ENCODE measurements at regions not wholly inside any gene's neighbourhood (a gene's known extent, or its start where the extent isn't known, plus 50 kb on each side); places are given as distances from the start of the nearest gene placed in this dataset.

- DNase-seq: no peak
- no peaks in the 10 kb centered on the region for H3K36me3 ChIP-seq
- no peaks in the 10 kb centered on the region; the same call in none of the 2 replicates for H3K9me3 ChIP-seq (replicated peaks)
- H3K27me3 ChIP-seq: no peaks in the 10 kb centered on the region
- no peaks in the 10 kb centered on the region for H3K4me1 ChIP-seq
- H3K4me3 ChIP-seq: no peak overlapping the region
- no peak overlapping the region for H3K27ac ChIP-seq
These were observed 184.4 kb upstream of the HS3ST3A1 start for GRCh38 chr17:13785981-13786598.

GRCh38 chr17:13787636-13788035 is 185.9 kb upstream of the HS3ST3A1 start:
- Histone ChIP-seq H3K36me3 (no peaks in the 10 kb centered on the region), H3K27me3 (no peaks in the 10 kb centered on the region), H3K9me3 (replicated peaks) (no peaks in the 10 kb centered on the region; the same call in 1 of the 2 replicates), H3K27ac (no peak overlapping the region), H3K4me3 (no peak overlapping the region), H3K4me1 (no peaks in the 10 kb centered on the region)
- DNase-seq: no peak

- no peaks in the 10 kb centered on the region for H3K4me1 ChIP-seq
- no peaks in the 10 kb centered on the region for H3K27me3 ChIP-seq
- no peak overlapping the region for H3K27ac ChIP-seq
- no peak for DNase-seq
- no peaks in the 10 kb centered on the region for H3K36me3 ChIP-seq
- H3K4me3 ChIP-seq: no peak overlapping the region
- H3K9me3 ChIP-seq (replicated peaks): no peaks in the 10 kb centered on the region; the same call in 1 of the 2 replicates
These were observed 186.7 kb upstream of the HS3ST3A1 start for GRCh38 chr17:13788385-13788784.

- no peak overlapping the region for H3K27ac ChIP-seq
- no peaks in the 10 kb centered on the region; the same call in 1 of the 2 replicates for H3K9me3 ChIP-seq (replicated peaks)
- H3K27me3 ChIP-seq: no peaks in the 10 kb centered on the region
- H3K4me1 ChIP-seq: no peaks in the 10 kb centered on the region
- H3K36me3 ChIP-seq: no peaks in the 10 kb centered on the region
- DNase-seq: no peak
- H3K4me3 ChIP-seq: no peak overlapping the region
These were observed 190.6 kb upstream of the HS3ST3A1 start for GRCh38 chr17:13792314-13792713.

GRCh38 chr17:13793951-13794350 is 192.2 kb upstream of the HS3ST3A1 start:
- Histone ChIP-seq H3K27ac (no peak overlapping the region), H3K27me3 (no peaks in the 10 kb centered on the region), H3K4me3 (no peak overlapping the region), H3K4me1 (no peaks in the 10 kb centered on the region), H3K36me3 (no peaks in the 10 kb centered on the region), H3K9me3 (replicated peaks) (no peaks in the 10 kb centered on the region; the same call in 1 of the 2 replicates)
- no peak for DNase-seq

- H3K36me3 ChIP-seq: no peaks in the 10 kb centered on the region
- no peak overlapping the region for H3K4me3 ChIP-seq
- no peaks in the 10 kb centered on the region for H3K9me3 ChIP-seq (replicated peaks)
- no peak overlapping the region for H3K27ac ChIP-seq
- H3K4me1 ChIP-seq: no peaks in the 10 kb centered on the region
- no peak for DNase-seq
- no peaks in the 10 kb centered on the region for H3K27me3 ChIP-seq
These were observed 196.1 kb upstream of the HS3ST3A1 start for GRCh38 chr17:13797863-13798262.

GRCh38 chr17:13806092-13806491 is 204.4 kb upstream of the HS3ST3A1 start:
- H3K4me3 ChIP-seq: no peak overlapping the region
- H3K27ac ChIP-seq: no peak overlapping the region
- DNase-seq: no peak
- no peaks in the 10 kb centered on the region for H3K9me3 ChIP-seq (replicated peaks)
- H3K4me1 ChIP-seq: no peaks in the 10 kb centered on the region
- no peaks in the 10 kb centered on the region for H3K27me3 ChIP-seq
- no peaks in the 10 kb centered on the region for H3K36me3 ChIP-seq

GRCh38 chr17:13807103-13807502 is 205.4 kb upstream of the HS3ST3A1 start:
- H3K27ac ChIP-seq: no peak overlapping the region
- no peaks in the 10 kb centered on the region for H3K4me1 ChIP-seq
- no peaks in the 10 kb centered on the region for H3K27me3 ChIP-seq
- H3K9me3 ChIP-seq (replicated peaks): no peaks in the 10 kb centered on the region
- DNase-seq: no peak
- no peaks in the 10 kb centered on the region for H3K36me3 ChIP-seq
- no peak overlapping the region for H3K4me3 ChIP-seq

GRCh38 chr17:13812350-13812749 is 210.6 kb upstream of the HS3ST3A1 start:
- H3K4me3 ChIP-seq: no peak overlapping the region
- no peak overlapping the region for H3K27ac ChIP-seq
- H3K36me3 ChIP-seq: no peaks in the 10 kb centered on the region
- DNase-seq: no peak
- H3K4me1 ChIP-seq: no peaks in the 10 kb centered on the region
- no peaks in the 10 kb centered on the region for H3K9me3 ChIP-seq (replicated peaks)
- H3K27me3 ChIP-seq: no peaks in the 10 kb centered on the region

- H3K36me3 ChIP-seq: no peaks in the 10 kb centered on the region
- no peak overlapping the region for H3K27ac ChIP-seq
- no peaks in the 10 kb centered on the region for H3K4me1 ChIP-seq
- H3K27me3 ChIP-seq: no peaks in the 10 kb centered on the region
- no peaks in the 10 kb centered on the region for H3K9me3 ChIP-seq (replicated peaks)
- no peak overlapping the region for H3K4me3 ChIP-seq
- no peak for DNase-seq
These were observed 211.9 kb upstream of the HS3ST3A1 start for GRCh38 chr17:13813347-13814240.

GRCh38 chr17:13822700-13823099 is 221.0 kb upstream of the HS3ST3A1 start:
- no peak overlapping the region for H3K4me3 ChIP-seq
- DNase-seq: no peak
- no peaks in the 10 kb centered on the region for H3K9me3 ChIP-seq (replicated peaks)
- H3K36me3 ChIP-seq: no peaks in the 10 kb centered on the region
- no peaks in the 10 kb centered on the region for H3K27me3 ChIP-seq
- H3K4me1 ChIP-seq: peaks cover 6% of the 10 kb centered on the region; the same call in 1 of the 2 replicates
- H3K27ac ChIP-seq: no peak overlapping the region

GRCh38 chr17:13825526-13826040 is 223.9 kb upstream of the HS3ST3A1 start:
- Histone ChIP-seq H3K27ac (no peak overlapping the region), H3K4me3 (no peak overlapping the region), H3K36me3 (no peaks in the 10 kb centered on the region), H3K27me3 (no peaks in the 10 kb centered on the region), H3K9me3 (replicated peaks) (no peaks in the 10 kb centered on the region), H3K4me1 (peaks cover 6% of the 10 kb centered on the region; the same call in 1 of the 2 replicates)
- DNase-seq: no peak

- no peak for DNase-seq
- Histone ChIP-seq H3K27ac (no peak overlapping the region), H3K4me3 (no peak overlapping the region), H3K4me1 (peaks cover 6% of the 10 kb centered on the region; the same call in 1 of the 2 replicates), H3K36me3 (no peaks in the 10 kb centered on the region), H3K27me3 (no peaks in the 10 kb centered on the region), H3K9me3 (replicated peaks) (no peaks in the 10 kb centered on the region)
These were observed 225.4 kb upstream of the HS3ST3A1 start for GRCh38 chr17:13827118-13827517.

GRCh38 chr17:13833921-13834320 is 232.2 kb upstream of the HS3ST3A1 start:
- Histone ChIP-seq H3K27ac (no peak overlapping the region), H3K27me3 (no peaks in the 10 kb centered on the region), H3K36me3 (no peaks in the 10 kb centered on the region), H3K9me3 (replicated peaks) (no peaks in the 10 kb centered on the region), H3K4me1 (no peaks in the 10 kb centered on the region), H3K4me3 (no peak overlapping the region)
- DNase-seq: no peak

GRCh38 chr17:13835151-13835550 is 233.4 kb upstream of the HS3ST3A1 start:
- H3K9me3 ChIP-seq (replicated peaks): no peaks in the 10 kb centered on the region
- H3K27me3 ChIP-seq: no peaks in the 10 kb centered on the region
- H3K4me1 ChIP-seq: no peaks in the 10 kb centered on the region
- H3K4me3 ChIP-seq: no peak overlapping the region
- DNase-seq: no peak
- H3K36me3 ChIP-seq: no peaks in the 10 kb centered on the region
- H3K27ac ChIP-seq: no peak overlapping the region

All from SJCRH30 (cell line).